ENCODE measurements at regions not wholly inside any gene's neighbourhood (a gene's known extent, or its start where the extent isn't known, plus 50 kb on each side); places are given as distances from the start of the nearest gene placed in this dataset.

GRCh38 chr2:58886009-58886408, 644.9 kb upstream of the FANCL start:
- TF ChIP-seq EZH2 (IDR thresholded peaks at IDR 0.05; ENCODE audit: borderline replicate concordance, insufficient read depth, low read depth, low read length, poor library complexity, severe bottlenecking) (no peak), CTCF (IDR thresholded peaks at IDR 0.05) (no peak)
- peaks cover 10% of the 10 kb centered on the region for H3K27me3 Mint-ChIP-seq
- H3K9me3 ChIP-seq (ENCODE audit: control extremely low read depth in 1 of 3, control insufficient read depth in 2 of 3, insufficient read depth in 1 of 3, low read length in 2 of 3) = no peaks in the 10 kb centered on the region
- H3K27ac ChIP-seq (ENCODE audit: low read length in 2 of 2) = no peak overlapping the region
- H3K9ac ChIP-seq (ENCODE audit: low read length) = no peak overlapping the region
- H2AFZ ChIP-seq (ENCODE audit: insufficient read depth, low read depth, low read length, poor library complexity, severe bottlenecking) = no peak overlapping the region
- no peaks in the 10 kb centered on the region for H3K4me1 ChIP-seq (ENCODE audit: control insufficient read depth in 2 of 2, insufficient read depth in 2 of 2, low read length in 2 of 2)
- no peaks in the 10 kb centered on the region for H4K20me1 ChIP-seq (ENCODE audit: control insufficient read depth, insufficient read depth, low read length, poor library complexity, severe bottlenecking)
- ChIA-PET POLR2A (no interaction called here), CTCF (no interaction called here)
- no peaks in the 10 kb centered on the region for H3K9me3 Mint-ChIP-seq (ENCODE audit: insufficient read depth)
- no peak for ATAC-seq (ENCODE audit: low read depth)
- H3K27me3 ChIP-seq (replicated peaks in 1 of 4; ENCODE audit: control extremely low read depth in 1 of 4, control insufficient read depth in 3 of 4, insufficient read depth in 4 of 4, low read length in 3 of 4) = no peaks in the 10 kb centered on the region
- intact Hi-C loops (cut with micrococcal nuclease) = no loop called here
- WGBS (ENCODE audit: insufficient coverage) = no CpG with 5 or more reads among the region's 1 CpG
- no peak overlapping the region for H3K4me2 ChIP-seq (replicated peaks; ENCODE audit: low read depth, low read length, poor library complexity, severe bottlenecking)
- H3K4me3 ChIP-seq (ENCODE audit: control extremely low read depth in 1 of 5, extremely low read depth in 1 of 5, insufficient read depth in 1 of 5, low read depth in 2 of 5, low read length in 4 of 5) = no peak overlapping the region
- no peaks in the 10 kb centered on the region for H3K36me3 ChIP-seq (replicated peaks in 1 of 2; ENCODE audit: control extremely low read depth in 1 of 2, control insufficient read depth in 1 of 2, extremely low read depth in 1 of 2, insufficient read depth in 2 of 2, low read length in 1 of 2)
- no peak for DNase-seq
- no peaks in the 10 kb centered on the region for H3K79me2 ChIP-seq (ENCODE audit: control insufficient read depth, insufficient read depth, low read length)
- H3K27ac Mint-ChIP-seq = no peak overlapping the region
- no peaks in the 10 kb centered on the region for H3K4me1 Mint-ChIP-seq
- no peak overlapping the region for H3K4me3 Mint-ChIP-seq

GRCh38 chr2:58879834-58880233, 638.7 kb upstream of the FANCL start:
- ChIA-PET CTCF (no interaction called here), POLR2A (no interaction called here)
- no peak overlapping the region for H3K9ac ChIP-seq (ENCODE audit: low read length)
- H3K4me3 Mint-ChIP-seq = no peak overlapping the region
- peaks cover 4% of the 10 kb centered on the region for H3K27me3 Mint-ChIP-seq
- no peaks in the 10 kb centered on the region for H3K79me2 ChIP-seq (ENCODE audit: control insufficient read depth, insufficient read depth, low read length)
- ATAC-seq (ENCODE audit: low read depth) = no peak
- H3K4me3 ChIP-seq (ENCODE audit: control extremely low read depth in 1 of 5, extremely low read depth in 1 of 5, insufficient read depth in 1 of 5, low read depth in 2 of 5, low read length in 4 of 5) = no peak overlapping the region
- 100% methylated on average over 3 of the region's 4 CpGs for WGBS (ENCODE audit: insufficient coverage)
- H2AFZ ChIP-seq (ENCODE audit: insufficient read depth, low read depth, low read length, poor library complexity, severe bottlenecking) = no peak overlapping the region
- H3K4me2 ChIP-seq (replicated peaks; ENCODE audit: low read depth, low read length, poor library complexity, severe bottlenecking) = no peak overlapping the region
- no peak overlapping the region for H3K27ac ChIP-seq (ENCODE audit: low read length in 2 of 2)
- intact Hi-C loops (cut with micrococcal nuclease) = no loop called here
- no peaks in the 10 kb centered on the region for H4K20me1 ChIP-seq (ENCODE audit: control insufficient read depth, insufficient read depth, low read length, poor library complexity, severe bottlenecking)
- no peaks in the 10 kb centered on the region for H3K27me3 ChIP-seq (replicated peaks in 1 of 4; ENCODE audit: control extremely low read depth in 1 of 4, control insufficient read depth in 3 of 4, insufficient read depth in 4 of 4, low read length in 3 of 4)
- H3K4me1 Mint-ChIP-seq = no peaks in the 10 kb centered on the region
- no peaks in the 10 kb centered on the region for H3K9me3 Mint-ChIP-seq (ENCODE audit: insufficient read depth)
- DNase-seq = no peak
- TF ChIP-seq EZH2 (IDR thresholded peaks at IDR 0.05; ENCODE audit: borderline replicate concordance, insufficient read depth, low read depth, low read length, poor library complexity, severe bottlenecking) (no peak), CTCF (IDR thresholded peaks at IDR 0.05) (no peak)
- no peaks in the 10 kb centered on the region for H3K36me3 ChIP-seq (replicated peaks in 1 of 2; ENCODE audit: control extremely low read depth in 1 of 2, control insufficient read depth in 1 of 2, extremely low read depth in 1 of 2, insufficient read depth in 2 of 2, low read length in 1 of 2)
- no peak overlapping the region for H3K27ac Mint-ChIP-seq
- no peaks in the 10 kb centered on the region for H3K9me3 ChIP-seq (ENCODE audit: control extremely low read depth in 1 of 3, control insufficient read depth in 2 of 3, insufficient read depth in 1 of 3, low read length in 2 of 3)
- no peaks in the 10 kb centered on the region for H3K4me1 ChIP-seq (ENCODE audit: control insufficient read depth in 2 of 2, insufficient read depth in 2 of 2, low read length in 2 of 2)
